TTC549 (cell line): ENCODE measurements at regions not wholly inside any gene's neighbourhood (a gene's known extent, or its start where the extent isn't known, plus 50 kb on each side); places are given as distances from the start of the nearest gene placed in this dataset.

Experiments
- FAIRE-seq: peaks from 2 replicates; lab custom pipeline; 2012; peaks lifted over from hg19 to GRCh38; lab: Jason Lieb, UNC

- FAIRE-seq = no peak
Observed at GRCh38 chr11:127130321-127130720, 129.8 kb upstream of the KIRREL3 start.

DNA sequence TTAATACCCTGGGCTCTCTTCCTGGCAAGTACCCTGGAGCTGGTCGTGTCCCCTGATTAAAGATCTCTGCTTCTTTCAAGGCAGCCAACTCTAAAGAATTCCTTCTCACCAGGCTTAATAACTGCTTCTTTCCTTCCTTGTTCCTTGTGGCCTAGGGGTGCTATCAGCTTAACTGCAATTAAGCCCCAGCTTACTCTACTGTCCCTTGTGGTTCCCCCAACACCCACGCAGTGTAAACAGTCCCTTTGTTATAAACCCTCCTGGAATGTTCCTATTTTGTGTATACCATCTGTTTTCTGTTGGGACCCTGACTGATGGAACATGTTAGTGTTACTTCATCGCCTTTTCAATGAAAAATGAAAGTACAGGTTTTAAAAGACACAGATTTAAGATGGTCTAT, 126.4 kb upstream of the KIRREL3 start:
- FAIRE-seq = no peak

GRCh38 chr11:127119356-127119755, 118.8 kb upstream of the KIRREL3 start:
- FAIRE-seq = no peak

DNA sequence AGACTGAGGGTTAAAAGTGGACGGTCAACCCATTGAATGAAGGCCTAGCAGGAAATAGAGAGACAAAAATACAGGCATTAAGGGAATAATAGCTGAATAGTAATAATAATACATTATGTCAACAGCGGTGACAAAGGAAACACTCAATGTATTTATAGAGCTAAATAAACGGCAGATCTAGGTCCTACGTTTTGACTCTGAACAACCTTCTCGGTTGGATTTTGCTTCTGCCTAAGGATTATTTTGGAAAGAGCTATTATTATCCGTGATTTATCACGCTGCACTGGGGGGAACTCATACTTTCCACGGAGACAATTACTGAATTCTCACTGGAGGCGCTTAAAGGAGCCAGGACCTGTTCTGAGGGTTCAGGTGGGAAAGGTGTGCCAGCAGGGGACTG, 118.2 kb upstream of the KIRREL3 start:
- no peak for FAIRE-seq

DNA sequence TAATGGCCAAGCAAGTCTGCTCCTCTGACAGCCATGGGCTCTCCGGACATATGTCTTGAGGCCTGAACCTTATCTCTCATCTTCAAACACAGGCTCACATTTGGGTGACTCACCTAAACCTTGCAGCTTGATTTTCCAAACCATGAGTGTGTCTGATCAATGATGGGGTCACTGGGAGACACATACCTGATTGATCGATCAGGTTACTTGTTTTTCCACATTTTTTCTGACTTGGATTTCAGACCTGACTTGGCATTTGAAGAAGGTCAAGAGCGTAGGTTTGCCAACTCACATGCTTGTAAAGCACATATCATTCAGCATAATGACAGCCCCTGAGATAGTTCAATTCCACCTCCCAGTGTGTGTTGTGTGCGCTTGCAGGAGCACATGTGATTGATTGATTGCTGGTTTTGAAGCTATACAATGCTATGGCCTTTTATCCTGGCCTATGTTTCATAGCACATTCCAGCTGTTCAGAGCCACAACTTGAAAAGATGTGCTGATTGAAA, 116.7 kb upstream of the KIRREL3 start:
- no peak for FAIRE-seq

DNA sequence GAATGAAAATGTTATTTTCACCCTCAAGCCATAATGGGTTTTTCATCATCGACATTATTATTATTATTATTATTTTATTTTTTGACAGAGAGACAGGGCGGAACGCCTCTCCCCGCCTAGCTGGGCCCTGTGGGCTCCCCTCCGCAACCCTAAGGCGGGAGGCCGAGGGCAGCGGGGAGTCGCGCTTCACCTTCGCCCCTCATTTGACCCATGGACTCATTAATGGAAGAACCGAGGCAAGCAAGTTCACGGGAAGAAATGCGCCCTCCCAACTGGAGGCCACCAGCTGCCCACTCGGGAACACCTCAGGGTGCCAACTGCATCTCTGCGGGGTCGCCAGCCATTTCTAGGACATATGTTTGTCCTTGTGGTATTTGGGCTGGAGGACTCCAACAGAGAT, 115.3 kb upstream of the KIRREL3 start:
- FAIRE-seq = no peak

- no peak for FAIRE-seq
Observed at GRCh38 chr11:127114035-127114434, 113.5 kb upstream of the KIRREL3 start.

DNA sequence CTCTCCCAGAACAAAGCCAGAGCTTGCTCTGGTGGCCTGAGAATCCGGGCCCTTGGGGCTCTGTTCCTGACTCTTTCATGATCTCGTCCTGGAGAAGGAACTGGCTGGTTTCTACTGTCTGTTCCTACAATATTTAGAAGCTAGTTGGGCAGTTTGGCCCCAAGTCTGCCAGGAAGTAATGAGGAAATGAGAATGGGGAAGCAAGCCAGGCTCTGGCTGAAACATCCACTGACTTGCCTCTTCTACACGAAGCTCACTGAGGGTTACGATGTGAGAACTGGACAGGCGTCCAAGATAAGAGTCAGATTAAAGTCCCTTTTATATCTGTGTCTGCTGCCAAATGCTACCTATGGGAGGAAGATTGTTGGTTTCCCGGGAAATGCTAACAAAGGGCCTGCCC, 110.0 kb upstream of the KIRREL3 start:
- no peak for FAIRE-seq

DNA sequence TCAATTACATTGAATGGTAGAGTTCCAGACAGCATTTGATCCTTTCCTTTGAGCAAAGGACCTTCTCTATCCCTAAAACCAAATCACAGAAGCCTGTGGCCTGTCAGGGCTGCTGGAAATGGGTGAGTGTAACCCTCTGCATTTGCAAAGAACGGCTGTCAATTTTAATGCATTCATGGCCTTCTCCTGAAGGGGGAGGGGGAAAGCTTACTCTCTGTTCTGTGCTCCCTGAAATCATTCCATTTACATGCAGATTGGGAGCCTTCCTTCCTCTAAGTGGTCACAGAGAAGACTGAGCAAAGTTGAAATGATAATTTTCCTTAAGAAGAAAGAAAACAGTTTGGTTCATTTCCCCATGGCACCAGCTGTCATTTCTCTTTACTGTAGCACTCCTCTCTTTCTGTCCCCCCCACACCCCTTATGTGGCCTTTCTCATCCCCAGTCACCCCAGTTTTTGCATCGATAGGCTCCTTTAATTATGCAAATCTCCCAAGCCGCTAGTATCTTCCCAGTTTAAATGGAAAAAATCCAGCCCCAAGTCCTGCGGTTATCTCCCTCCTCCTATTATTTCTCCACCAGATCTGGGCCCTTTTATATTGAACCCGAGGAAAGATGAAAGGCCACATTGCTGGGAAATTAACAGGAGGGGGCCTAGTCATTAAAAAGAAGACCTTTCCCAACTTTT, 109.4 kb upstream of the KIRREL3 start:
- FAIRE-seq = no peak

- no peak for FAIRE-seq
Observed at GRCh38 chr11:127108838-127109237, 108.3 kb upstream of the KIRREL3 start.

GRCh38 chr11:127106938-127107337, 106.4 kb upstream of the KIRREL3 start:
- FAIRE-seq = no peak

DNA sequence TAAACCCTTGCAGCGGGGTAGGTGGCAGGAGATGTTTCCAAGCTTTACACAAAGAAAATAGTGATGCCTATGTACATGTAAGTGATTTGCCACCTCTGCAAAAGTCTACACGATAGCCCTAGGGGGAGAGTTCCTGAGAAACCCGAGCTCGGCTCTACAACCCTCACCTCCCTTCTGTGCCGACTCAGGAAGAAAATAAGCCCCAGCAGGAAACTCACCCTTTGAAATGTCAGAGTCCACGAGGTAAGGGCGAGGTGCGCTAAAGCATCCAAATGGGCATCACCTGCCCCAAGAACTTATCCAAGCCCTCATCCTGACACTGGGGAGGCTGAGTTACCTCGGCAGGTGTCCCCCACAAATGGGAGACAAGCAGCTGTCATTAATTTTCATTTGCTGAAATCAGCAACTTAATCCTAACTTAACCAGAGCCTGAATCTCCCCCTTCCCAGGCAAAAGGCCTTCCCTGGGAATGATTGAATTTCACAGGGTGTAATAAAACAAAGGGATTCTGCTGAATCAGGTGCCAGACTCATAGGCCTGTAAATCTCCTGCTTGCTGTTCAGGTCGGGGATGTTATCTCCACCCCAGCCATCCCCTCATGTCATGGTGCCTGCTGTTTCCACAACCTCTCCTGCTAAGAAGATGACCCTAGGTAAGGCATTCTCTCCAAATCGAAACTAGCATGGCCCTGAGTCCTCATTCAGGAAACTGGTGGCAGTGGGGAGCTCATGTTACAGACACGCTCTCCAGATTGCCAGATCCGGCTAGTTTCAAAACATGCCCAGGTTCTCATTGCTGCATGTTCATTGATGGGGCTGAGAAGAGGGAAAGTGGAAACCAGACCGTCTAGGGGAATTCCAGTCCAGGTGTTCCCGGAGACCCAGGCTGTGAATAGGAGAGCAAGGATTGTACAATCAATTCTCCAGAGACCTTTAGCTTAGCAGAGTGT, 105.3 kb upstream of the KIRREL3 start:
- no peak for FAIRE-seq

DNA sequence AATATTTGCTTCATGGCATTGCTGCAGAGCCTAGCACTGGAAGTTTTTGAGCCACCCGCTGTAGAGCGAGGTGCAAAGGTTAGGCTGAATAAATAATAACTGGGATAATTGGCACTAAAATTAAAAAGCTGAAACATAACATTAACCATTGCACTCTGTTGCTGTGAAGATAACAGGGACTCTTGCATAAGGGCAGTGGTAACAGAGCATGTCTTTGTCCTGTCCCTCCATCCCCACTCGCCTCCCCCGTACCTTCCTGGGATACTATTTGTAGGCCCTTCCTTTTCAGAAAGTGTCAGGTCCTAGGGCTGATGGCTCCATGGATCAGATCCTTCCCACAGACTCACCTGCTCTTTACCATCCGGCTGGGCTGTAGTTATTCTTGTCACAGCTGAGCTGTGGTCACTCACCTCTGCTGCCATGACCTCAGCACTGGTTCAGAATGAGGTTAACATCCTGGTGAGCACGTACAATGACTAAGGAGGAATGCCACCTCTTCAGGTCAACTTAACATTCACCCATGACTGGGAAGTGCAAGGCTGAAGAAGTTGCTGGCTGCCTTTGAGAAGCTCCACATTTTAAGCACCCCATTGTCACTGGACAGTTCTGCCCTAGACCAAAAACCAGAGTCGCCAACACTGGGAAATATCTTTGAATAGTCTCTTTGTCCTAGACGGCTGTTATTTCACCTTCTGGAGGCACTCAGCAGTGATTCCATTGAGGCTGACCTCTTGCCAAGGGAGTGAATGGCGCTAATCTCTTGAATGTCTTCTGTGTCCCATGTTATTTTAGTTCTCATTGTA, 103.2 kb upstream of the KIRREL3 start:
- FAIRE-seq = no peak

DNA sequence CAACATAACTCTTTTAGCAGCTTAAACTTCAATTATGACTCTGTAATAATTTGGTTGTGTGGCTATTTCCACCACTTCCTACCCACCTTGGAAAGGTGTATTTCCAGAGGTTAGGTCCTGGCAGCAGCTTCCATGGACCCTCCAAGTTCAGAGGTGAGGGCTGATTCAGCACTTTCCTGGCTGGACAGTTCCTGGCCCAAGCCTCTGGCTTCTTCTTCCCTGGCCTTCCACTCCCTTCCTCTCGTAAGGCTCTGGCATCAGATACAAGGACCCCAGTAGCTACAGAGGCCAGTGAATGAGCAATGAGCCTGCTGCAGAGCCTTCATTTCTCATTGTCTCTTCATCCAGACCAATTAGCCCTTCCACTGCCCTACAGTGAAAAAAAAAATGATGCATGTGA, 98.1 kb upstream of the KIRREL3 start:
- no peak for FAIRE-seq

DNA sequence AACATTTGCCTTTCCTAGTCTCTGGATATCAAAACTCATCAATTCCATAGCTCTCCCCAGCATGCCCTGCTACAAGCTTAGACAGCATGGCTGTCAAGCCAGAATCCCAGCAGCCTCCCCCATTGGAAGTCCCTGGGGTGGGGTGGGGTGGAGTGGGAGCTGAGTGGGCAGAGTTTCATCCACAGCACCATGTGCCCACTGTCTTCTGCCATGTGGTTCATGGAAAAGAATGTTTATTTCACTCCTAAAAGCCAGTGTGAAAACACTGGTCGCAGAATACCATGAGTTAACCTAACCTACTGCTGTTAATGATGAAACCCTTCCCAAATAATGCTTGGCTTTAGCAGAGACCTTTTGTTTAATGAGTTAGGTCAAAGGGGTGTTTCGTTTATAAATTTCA, 80.2 kb upstream of the KIRREL3 start:
- no peak for FAIRE-seq

GRCh38 chr11:127075758-127076157, 75.2 kb upstream of the KIRREL3 start:
- FAIRE-seq = no peak

GRCh38 chr11:127074151-127074761, 73.7 kb upstream of the KIRREL3 start:
- no peak for FAIRE-seq

DNA sequence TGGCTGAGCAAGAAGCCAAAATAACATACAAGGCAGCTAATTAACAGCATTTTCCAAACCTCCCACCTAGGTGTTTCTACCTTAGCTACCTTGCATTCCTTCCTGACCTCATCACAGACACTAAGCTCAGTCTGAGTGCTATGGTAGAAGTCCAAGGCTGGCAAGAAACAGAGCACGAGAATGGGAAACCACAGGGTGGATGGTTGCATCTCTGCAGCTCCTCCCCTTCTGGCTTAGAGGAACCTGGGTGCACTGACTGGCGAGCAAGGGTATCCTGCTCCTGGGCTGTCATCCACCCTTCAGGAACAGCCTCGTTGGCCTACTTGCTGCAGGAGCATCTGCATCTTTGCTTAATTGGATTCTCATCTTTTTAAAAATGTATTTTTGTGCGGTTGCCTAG, 73.1 kb upstream of the KIRREL3 start:
- no peak for FAIRE-seq

DNA sequence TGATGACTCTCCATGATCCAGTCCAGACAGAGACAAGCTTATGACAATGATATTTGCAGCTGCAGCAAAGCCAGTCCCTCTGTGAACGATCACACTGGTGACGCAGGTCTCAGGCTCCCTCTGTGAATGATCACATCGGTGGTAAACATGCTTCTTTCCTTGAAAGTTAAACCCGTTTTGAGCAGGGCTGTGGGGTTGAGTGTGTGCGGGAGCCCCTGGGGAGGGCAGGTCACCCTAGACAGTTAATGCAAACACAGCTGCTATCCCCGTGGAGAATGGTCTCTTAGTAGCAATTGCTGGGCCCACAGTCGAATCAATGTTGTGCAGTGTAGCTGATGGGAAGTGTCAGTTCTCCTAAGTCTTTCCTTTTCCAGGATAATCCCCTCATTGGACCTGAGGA, 71.0 kb upstream of the KIRREL3 start:
- FAIRE-seq = no peak

GRCh38 chr11:127070808-127071207, 70.2 kb upstream of the KIRREL3 start:
- no peak for FAIRE-seq

GRCh38 chr11:127066401-127067090, 66.0 kb upstream of the KIRREL3 start:
- no peak for FAIRE-seq

DNA sequence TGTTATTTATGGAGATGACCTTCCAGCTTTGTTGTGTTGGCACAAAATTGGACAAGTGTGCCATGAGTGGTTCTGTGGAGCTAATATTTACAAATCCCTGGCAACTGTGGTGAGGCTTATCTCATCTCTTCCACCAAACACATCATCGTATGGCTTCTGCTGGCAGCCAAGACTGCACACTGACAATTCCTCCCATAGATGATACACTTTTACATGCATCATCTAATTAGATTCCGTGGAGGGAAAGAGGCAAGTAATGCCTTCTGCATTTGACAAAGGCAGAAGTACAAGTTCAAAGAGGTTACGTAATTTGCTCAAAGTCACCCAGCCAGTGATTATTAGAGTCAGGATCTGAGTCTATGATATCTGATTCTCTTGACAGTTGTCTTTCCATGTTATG, 62.7 kb upstream of the KIRREL3 start:
- FAIRE-seq = no peak
